ENCODE measurements at regions not wholly inside any gene's neighbourhood (a gene's known extent, or its start where the extent isn't known, plus 50 kb on each side); places are given as distances from the start of the nearest gene placed in this dataset.

GRCh38 chr6:85124472-85125354 lies 325.2 kb upstream of the NT5E start:
- TF ChIP-seq CTCF (conservative IDR thresholded peaks at IDR 0.05) (no peak), ZFX (IDR thresholded peaks at IDR 0.05) (no peak)

Data from C4-2B (cell line).